A549 (cell line): ENCODE measurements at regions not wholly inside any gene's neighbourhood (a gene's known extent, or its start where the extent isn't known, plus 50 kb on each side); places are given as distances from the start of the nearest gene placed in this dataset.
A peak's percentile ranks its signal among the peaks of the same experiment; 100 is the strongest.

Source experiments
- BHLHE40 ChIP-seq: IDR thresholded peaks from 2 replicates; pipeline ENCODE4 v1.6.1; 2012; ENCODE audit warnings: low read depth, low read length, inconsistent platforms
- CEBPB ChIP-seq, 2 experiments: fragments of >200 bp in 1 of 2; sonication (Bioruptor Twin) in 1 of 2; formaldehyde crosslinking in 1 of 2; IDR thresholded peaks; 2 replicates each; pipeline ENCODE4 v1.6.1; 2012 to 2016
- EHF ChIP-seq: fragments of 250-450 bp; sonication (Bioruptor Pico); IDR thresholded peaks from 2 replicates; pipeline ENCODE4 v1.5.0; 2020; ENCODE audit warnings: mild to moderate bottlenecking
- EHMT2 ChIP-seq: fragments of 200-600 bp; sonication (generic); IDR thresholded peaks from 2 replicates; pipeline ENCODE4 v1.6.1; 2016; ENCODE audit warnings: antibody characterized with exemption, low read depth, mild to moderate bottlenecking, moderate library complexity
- EP300 ChIP-seq, 2 experiments: fragments of >200 bp; sonication (Bioruptor Twin); formaldehyde crosslinking; IDR thresholded peaks; 2 replicates in 1 of 2; 3 replicates in 1 of 2; pipeline ENCODE4 v1.6.1; 2016 to 2017
- FOSB ChIP-seq: fragments of 250-450 bp; sonication (Bioruptor Pico); IDR thresholded peaks from 2 replicates; pipeline ENCODE4 v1.5.0; 2020; ENCODE audit warnings: mild to moderate bottlenecking, moderate library complexity
- FOXS1 ChIP-seq: fragments of 250-450 bp; sonication (Bioruptor Pico); IDR thresholded peaks from 2 replicates; pipeline ENCODE4 v1.5.0; 2020; ENCODE audit warnings: mild to moderate bottlenecking, moderate library complexity
- HDAC2 ChIP-seq: fragments of 200-600 bp; sonication (generic); IDR thresholded peaks from 2 replicates; pipeline ENCODE4 v1.6.1; 2016
- HOXA7 ChIP-seq: fragments of 250-450 bp; sonication (Bioruptor Pico); IDR thresholded peaks from 2 replicates; pipeline ENCODE4 v1.5.0; 2020; ENCODE audit warnings: mild to moderate bottlenecking, moderate library complexity
- HOXB5 ChIP-seq: fragments of 250-450 bp; sonication (Bioruptor Pico); IDR thresholded peaks from 2 replicates; pipeline ENCODE4 v1.5.0; 2020; ENCODE audit warnings: mild to moderate bottlenecking, moderate library complexity
- JUNB ChIP-seq: fragments of >200 bp; sonication (Bioruptor Twin); formaldehyde crosslinking; IDR thresholded peaks from 2 replicates; pipeline ENCODE4 v1.6.1; 2016
- MAZ ChIP-seq: fragments of 150-350 bp; IDR thresholded peaks from 2 replicates; pipeline ENCODE4 v1.6.1; 2014; ENCODE audit warnings: antibody characterized with exemption, low read depth, low read length, borderline replicate concordance
- NFE2L2 ChIP-seq: fragments of 150-350 bp; conservative IDR thresholded peaks from 2 replicates; pipeline ENCODE4 v1.6.1; 2014; ENCODE audit warnings: low read length
- NPAS2 ChIP-seq: fragments of 250-450 bp; sonication (Bioruptor Pico); IDR thresholded peaks from 2 replicates; pipeline ENCODE4 v1.8.0; 2022; ENCODE audit warnings: mild to moderate bottlenecking, moderate library complexity, borderline replicate concordance
- NR3C1 ChIP-seq: fragments of >200 bp; sonication (Bioruptor Twin); formaldehyde crosslinking; IDR thresholded peaks from 3 replicates; pipeline ENCODE4 v1.6.1; 2017
- POLR2AphosphoS2 ChIP-seq: conservative IDR thresholded peaks from 2 replicates; pipeline ENCODE4 v1.6.1; 2012; ENCODE audit warnings: low read length, improper control_type of control experiment, inconsistent platforms
- RAD21 ChIP-seq, 2 experiments: fragments of >200 bp in 1 of 2; sonication (Bioruptor Twin) in 1 of 2; formaldehyde crosslinking in 1 of 2; IDR thresholded peaks in 1 of 2; conservative IDR thresholded peaks in 1 of 2; 2 replicates in 1 of 2; 3 replicates in 1 of 2; pipeline ENCODE4 v1.6.1; 2012 to 2018; ENCODE audit warnings: inconsistent platforms in 1 of 2
- RCOR1 ChIP-seq: fragments of 150-350 bp; IDR thresholded peaks from 2 replicates; pipeline ENCODE4 v1.6.1; 2014; ENCODE audit warnings: antibody characterized with exemption, low read length, low read depth
- RFX5 ChIP-seq: fragments of 450-650 bp; IDR thresholded peaks from 2 replicates; pipeline ENCODE4 v1.7.1; 2014; ENCODE audit warnings: antibody characterized with exemption, mild to moderate bottlenecking, moderate library complexity
- SREBF2 ChIP-seq: fragments of 450-650 bp; IDR thresholded peaks from 2 replicates; pipeline ENCODE4 v1.6.1; 2014; ENCODE audit warnings: mild to moderate bottlenecking, moderate library complexity
- TFCP2L1 ChIP-seq: fragments of 250-450 bp; sonication (Bioruptor Pico); IDR thresholded peaks from 2 replicates; pipeline ENCODE4 v1.5.0; 2021; ENCODE audit warnings: mild to moderate bottlenecking
- TP53 ChIP-seq: fragments of 250-450 bp; sonication (Bioruptor Pico); IDR thresholded peaks from 2 replicates; pipeline ENCODE4 v1.5.0; 2021; ENCODE audit warnings: mild to moderate bottlenecking, moderate library complexity
- ZC3H11A ChIP-seq: fragments of 450-650 bp; IDR thresholded peaks from 2 replicates; pipeline ENCODE4 v1.6.1; 2014; ENCODE audit warnings: antibody characterized with exemption, mild to moderate bottlenecking
- ZNF302 ChIP-seq: fragments of 250-450 bp; sonication (Bioruptor Pico); IDR thresholded peaks from 2 replicates; pipeline ENCODE4 v1.9.0; 2021; ENCODE audit warnings: inconsistent platforms, mild to moderate bottlenecking, moderate library complexity
- ZSCAN20 ChIP-seq: fragments of 250-450 bp; sonication (Bioruptor Pico); IDR thresholded peaks from 2 replicates; pipeline ENCODE4 v1.8.0; 2022; ENCODE audit warnings: mild to moderate bottlenecking, moderate library complexity
- TF ChIP-seq, protein P1 (sequence below): fragments of >200 bp; sonication (Bioruptor Twin); formaldehyde crosslinking; IDR thresholded peaks from 3 replicates; pipeline ENCODE4 v1.5.1; 2016
- TF ChIP-seq, protein P2 (sequence below): fragments of >200 bp; sonication (Bioruptor Twin); formaldehyde crosslinking; IDR thresholded peaks from 2 replicates; pipeline ENCODE4 v1.6.1; 2016
- TF ChIP-seq, protein P3 (sequence below): IDR thresholded peaks from 2 replicates; pipeline ENCODE4 v1.6.1; 2012
- TF ChIP-seq, protein P4 (sequence below): fragments of 250-450 bp; sonication (Bioruptor Pico); IDR thresholded peaks from 2 replicates; pipeline ENCODE4 v1.5.0; 2021; ENCODE audit warnings: mild to moderate bottlenecking, moderate library complexity, borderline replicate concordance
- TF ChIP-seq, protein P5 (sequence below): fragments of 200-600 bp; sonication (generic); IDR thresholded peaks from 2 replicates; pipeline ENCODE4 v1.6.1; 2016; ENCODE audit warnings: antibody characterized with exemption, mild to moderate bottlenecking, moderate library complexity
- TF ChIP-seq, protein P6 (sequence below): fragments of 250-450 bp; sonication (Bioruptor Pico); IDR thresholded peaks from 2 replicates; pipeline ENCODE4 v1.5.0; 2020; ENCODE audit warnings: low read depth, mild to moderate bottlenecking, moderate library complexity
- TF ChIP-seq, protein P7 (sequence below): IDR thresholded peaks from 2 replicates; pipeline ENCODE4 v1.6.1; 2012
- TF ChIP-seq, protein P8 (sequence below): fragments of 450-650 bp; IDR thresholded peaks from 2 replicates; pipeline ENCODE4 v1.6.1; 2014; ENCODE audit warnings: antibody characterized with exemption

DNA sequence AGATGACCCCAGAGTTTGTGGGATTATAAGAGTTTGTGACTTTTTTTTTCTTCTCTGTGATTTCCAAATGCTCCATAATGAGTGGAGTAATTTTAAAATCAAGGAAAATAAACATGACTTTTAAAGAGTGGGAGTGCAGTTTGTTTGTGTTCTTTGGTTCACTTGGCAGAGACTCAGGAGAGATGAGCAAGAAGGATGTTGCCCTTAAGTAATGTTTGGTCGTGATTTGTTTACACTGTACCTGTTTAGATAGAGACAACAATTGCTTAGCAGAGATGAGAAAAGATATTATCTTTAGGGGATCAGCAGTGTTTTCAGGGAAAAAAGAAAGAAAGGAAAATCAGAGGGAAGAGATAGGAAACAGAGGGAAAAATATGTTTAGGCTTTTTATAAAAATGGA is 170.8 kb downstream of the ADSS2 start (continued):
- TF ChIP-seq, protein P1, sequence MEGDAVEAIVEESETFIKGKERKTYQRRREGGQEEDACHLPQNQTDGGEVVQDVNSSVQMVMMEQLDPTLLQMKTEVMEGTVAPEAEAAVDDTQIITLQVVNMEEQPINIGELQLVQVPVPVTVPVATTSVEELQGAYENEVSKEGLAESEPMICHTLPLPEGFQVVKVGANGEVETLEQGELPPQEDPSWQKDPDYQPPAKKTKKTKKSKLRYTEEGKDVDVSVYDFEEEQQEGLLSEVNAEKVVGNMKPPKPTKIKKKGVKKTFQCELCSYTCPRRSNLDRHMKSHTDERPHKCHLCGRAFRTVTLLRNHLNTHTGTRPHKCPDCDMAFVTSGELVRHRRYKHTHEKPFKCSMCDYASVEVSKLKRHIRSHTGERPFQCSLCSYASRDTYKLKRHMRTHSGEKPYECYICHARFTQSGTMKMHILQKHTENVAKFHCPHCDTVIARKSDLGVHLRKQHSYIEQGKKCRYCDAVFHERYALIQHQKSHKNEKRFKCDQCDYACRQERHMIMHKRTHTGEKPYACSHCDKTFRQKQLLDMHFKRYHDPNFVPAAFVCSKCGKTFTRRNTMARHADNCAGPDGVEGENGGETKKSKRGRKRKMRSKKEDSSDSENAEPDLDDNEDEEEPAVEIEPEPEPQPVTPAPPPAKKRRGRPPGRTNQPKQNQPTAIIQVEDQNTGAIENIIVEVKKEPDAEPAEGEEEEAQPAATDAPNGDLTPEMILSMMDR, result no peak
- TF ChIP-seq RAD21 (conservative IDR thresholded peaks at IDR 0.05 in 1 of 2, IDR thresholded peaks at IDR 0.05 in 1 of 2) (no peak), RFX5 (no peak), ZSCAN20 (no peak), ZC3H11A (no peak), HDAC2 (no peak), ZNF302 (CRISPR knock-in tag) (no peak), CEBPB (IDR thresholded peaks at IDR 0.05) (peak in 1 of 2 experiments; percentile 63; a peak in 1 of 4 replicates), SREBF2 (no peak), MAZ (no peak), HOXB5 (no peak), BHLHE40 (no peak), FOSB (no peak), TFCP2L1 (CRISPR knock-in tag) (no peak), NR3C1 (no peak), POLR2AphosphoS2 (no peak), NFE2L2 (no peak), EHF (CRISPR knock-in tag) (no peak), NPAS2 (no peak), FOXS1 (no peak), TP53 (CRISPR knock-in tag) (no peak), JUNB (peak; percentile 54; the same call in 1 of the 2 replicates), RCOR1 (no peak), HOXA7 (CRISPR knock-in tag) (no peak), EHMT2 (no peak), EP300 (IDR thresholded peaks at IDR 0.05) (no peak; a peak in 1 of 5 replicates)
- TF ChIP-seq, protein P2, sequence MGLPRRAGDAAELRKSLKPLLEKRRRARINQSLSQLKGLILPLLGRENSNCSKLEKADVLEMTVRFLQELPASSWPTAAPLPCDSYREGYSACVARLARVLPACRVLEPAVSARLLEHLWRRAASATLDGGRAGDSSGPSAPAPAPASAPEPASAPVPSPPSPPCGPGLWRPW, result no peak
- TF ChIP-seq, protein P3, sequence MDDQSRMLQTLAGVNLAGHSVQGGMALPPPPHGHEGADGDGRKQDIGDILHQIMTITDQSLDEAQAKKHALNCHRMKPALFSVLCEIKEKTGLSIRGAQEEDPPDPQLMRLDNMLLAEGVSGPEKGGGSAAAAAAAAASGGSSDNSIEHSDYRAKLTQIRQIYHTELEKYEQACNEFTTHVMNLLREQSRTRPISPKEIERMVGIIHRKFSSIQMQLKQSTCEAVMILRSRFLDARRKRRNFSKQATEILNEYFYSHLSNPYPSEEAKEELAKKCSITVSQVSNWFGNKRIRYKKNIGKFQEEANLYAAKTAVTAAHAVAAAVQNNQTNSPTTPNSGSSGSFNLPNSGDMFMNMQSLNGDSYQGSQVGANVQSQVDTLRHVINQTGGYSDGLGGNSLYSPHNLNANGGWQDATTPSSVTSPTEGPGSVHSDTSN, result no peak
- TF ChIP-seq, protein P4, sequence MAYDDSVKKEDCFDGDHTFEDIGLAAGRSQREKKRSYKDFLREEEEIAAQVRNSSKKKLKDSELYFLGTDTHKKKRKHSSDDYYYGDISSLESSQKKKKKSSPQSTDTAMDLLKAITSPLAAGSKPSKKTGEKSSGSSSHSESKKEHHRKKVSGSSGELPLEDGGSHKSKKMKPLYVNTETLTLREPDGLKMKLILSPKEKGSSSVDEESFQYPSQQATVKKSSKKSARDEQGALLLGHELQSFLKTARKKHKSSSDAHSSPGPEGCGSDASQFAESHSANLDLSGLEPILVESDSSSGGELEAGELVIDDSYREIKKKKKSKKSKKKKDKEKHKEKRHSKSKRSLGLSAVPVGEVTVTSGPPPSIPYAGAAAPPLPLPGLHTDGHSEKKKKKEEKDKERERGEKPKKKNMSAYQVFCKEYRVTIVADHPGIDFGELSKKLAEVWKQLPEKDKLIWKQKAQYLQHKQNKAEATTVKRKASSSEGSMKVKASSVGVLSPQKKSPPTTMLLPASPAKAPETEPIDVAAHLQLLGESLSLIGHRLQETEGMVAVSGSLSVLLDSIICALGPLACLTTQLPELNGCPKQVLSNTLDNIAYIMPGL (CRISPR knock-in tag), result no peak
- TF ChIP-seq, protein P5, sequence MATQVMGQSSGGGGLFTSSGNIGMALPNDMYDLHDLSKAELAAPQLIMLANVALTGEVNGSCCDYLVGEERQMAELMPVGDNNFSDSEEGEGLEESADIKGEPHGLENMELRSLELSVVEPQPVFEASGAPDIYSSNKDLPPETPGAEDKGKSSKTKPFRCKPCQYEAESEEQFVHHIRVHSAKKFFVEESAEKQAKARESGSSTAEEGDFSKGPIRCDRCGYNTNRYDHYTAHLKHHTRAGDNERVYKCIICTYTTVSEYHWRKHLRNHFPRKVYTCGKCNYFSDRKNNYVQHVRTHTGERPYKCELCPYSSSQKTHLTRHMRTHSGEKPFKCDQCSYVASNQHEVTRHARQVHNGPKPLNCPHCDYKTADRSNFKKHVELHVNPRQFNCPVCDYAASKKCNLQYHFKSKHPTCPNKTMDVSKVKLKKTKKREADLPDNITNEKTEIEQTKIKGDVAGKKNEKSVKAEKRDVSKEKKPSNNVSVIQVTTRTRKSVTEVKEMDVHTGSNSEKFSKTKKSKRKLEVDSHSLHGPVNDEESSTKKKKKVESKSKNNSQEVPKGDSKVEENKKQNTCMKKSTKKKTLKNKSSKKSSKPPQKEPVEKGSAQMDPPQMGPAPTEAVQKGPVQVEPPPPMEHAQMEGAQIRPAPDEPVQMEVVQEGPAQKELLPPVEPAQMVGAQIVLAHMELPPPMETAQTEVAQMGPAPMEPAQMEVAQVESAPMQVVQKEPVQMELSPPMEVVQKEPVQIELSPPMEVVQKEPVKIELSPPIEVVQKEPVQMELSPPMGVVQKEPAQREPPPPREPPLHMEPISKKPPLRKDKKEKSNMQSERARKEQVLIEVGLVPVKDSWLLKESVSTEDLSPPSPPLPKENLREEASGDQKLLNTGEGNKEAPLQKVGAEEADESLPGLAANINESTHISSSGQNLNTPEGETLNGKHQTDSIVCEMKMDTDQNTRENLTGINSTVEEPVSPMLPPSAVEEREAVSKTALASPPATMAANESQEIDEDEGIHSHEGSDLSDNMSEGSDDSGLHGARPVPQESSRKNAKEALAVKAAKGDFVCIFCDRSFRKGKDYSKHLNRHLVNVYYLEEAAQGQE, result no peak
- TF ChIP-seq, protein P6, sequence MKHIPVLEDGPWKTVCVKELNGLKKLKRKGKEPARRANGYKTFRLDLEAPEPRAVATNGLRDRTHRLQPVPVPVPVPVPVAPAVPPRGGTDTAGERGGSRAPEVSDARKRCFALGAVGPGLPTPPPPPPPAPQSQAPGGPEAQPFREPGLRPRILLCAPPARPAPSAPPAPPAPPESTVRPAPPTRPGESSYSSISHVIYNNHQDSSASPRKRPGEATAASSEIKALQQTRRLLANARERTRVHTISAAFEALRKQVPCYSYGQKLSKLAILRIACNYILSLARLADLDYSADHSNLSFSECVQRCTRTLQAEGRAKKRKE (CRISPR knock-in tag), result no peak
- TF ChIP-seq, protein P7, sequence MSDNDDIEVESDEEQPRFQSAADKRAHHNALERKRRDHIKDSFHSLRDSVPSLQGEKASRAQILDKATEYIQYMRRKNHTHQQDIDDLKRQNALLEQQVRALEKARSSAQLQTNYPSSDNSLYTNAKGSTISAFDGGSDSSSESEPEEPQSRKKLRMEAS, result peak; percentile 25; the same call in 1 of the 2 replicates
- TF ChIP-seq, protein P8, sequence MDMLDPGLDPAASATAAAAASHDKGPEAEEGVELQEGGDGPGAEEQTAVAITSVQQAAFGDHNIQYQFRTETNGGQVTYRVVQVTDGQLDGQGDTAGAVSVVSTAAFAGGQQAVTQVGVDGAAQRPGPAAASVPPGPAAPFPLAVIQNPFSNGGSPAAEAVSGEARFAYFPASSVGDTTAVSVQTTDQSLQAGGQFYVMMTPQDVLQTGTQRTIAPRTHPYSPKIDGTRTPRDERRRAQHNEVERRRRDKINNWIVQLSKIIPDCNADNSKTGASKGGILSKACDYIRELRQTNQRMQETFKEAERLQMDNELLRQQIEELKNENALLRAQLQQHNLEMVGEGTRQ, result no peak
